ENCODE measurements at regions not wholly inside any gene's neighbourhood (a gene's known extent, or its start where the extent isn't known, plus 50 kb on each side); places are given as distances from the start of the nearest gene placed in this dataset.

DNA sequence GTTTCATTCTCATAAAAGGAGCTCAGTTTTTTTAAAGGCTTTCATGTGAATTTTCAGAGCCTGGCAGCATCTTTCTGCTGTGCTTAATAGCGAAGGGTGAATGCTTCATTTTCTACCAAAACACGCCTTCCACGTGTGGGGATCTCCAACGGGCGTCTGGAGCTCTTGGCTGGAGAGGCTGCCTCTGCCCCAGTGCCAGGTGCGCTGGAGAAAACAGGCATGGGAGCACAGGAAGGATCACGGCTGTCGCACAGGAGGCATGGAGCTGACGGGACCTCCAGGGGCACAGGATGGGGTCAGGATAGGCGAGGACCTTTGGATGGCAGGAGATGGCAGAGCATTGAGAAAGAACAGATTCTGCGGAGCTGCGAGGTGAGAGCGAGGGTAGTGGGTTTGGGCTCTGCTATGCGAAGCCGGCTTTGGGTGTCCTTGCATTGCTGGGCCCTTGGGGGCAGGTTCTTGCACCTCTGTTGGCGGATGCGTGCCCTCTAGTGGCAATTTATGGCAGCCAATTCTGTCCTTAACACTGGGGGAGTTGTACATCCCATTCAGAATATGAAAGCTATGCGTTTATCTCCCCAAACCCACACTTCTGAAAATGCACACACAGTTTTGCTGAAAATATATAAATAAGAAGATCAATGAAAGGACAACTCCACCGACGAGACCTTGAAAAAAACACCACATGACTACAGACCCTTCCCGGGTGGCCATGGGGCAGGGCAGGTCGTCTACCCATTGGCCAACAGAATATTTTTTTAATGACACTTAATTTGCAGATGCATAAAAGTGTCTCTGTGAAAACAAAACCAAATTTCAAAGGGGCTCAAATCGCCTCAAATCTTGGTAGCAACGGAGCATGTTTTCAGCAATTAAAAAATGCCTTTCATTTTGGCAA lies 90.4 kb upstream of the SLC35G4 start:
- TF ChIP-seq, protein P1, sequence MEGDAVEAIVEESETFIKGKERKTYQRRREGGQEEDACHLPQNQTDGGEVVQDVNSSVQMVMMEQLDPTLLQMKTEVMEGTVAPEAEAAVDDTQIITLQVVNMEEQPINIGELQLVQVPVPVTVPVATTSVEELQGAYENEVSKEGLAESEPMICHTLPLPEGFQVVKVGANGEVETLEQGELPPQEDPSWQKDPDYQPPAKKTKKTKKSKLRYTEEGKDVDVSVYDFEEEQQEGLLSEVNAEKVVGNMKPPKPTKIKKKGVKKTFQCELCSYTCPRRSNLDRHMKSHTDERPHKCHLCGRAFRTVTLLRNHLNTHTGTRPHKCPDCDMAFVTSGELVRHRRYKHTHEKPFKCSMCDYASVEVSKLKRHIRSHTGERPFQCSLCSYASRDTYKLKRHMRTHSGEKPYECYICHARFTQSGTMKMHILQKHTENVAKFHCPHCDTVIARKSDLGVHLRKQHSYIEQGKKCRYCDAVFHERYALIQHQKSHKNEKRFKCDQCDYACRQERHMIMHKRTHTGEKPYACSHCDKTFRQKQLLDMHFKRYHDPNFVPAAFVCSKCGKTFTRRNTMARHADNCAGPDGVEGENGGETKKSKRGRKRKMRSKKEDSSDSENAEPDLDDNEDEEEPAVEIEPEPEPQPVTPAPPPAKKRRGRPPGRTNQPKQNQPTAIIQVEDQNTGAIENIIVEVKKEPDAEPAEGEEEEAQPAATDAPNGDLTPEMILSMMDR (IDR thresholded peaks at IDR 0.05), result peak in 4 of 5 experiments; percentile 26 to 40 (median 38)
- no peak for TF ChIP-seq POLR2A (IDR thresholded peaks at IDR 0.05)
